ENCODE measurements at regions not wholly inside any gene's neighbourhood (a gene's known extent, or its start where the extent isn't known, plus 50 kb on each side); places are given as distances from the start of the nearest gene placed in this dataset.
"Not testable (repeated sequence)": the region's sequence is repeated elsewhere in the genome, so short reads cannot be mapped to it uniquely, and the experiment has no call there.

GRCh38 chr7:131687296-131687695 lies 130.9 kb upstream of the PODXL start:
- H3K4me1 ChIP-seq (ENCODE audit: control insufficient read depth in 5 of 5, insufficient read depth in 5 of 5, low read length in 5 of 5), result peaks cover 0 to 12% (median 7%) of the 10 kb centered on the region in 5 donors
- peaks cover 22 to 41% (median 23%) of the 10 kb centered on the region in 5 donors for H3K27me3 ChIP-seq (ENCODE audit: control insufficient read depth in 5 of 5, insufficient read depth in 4 of 5, low read length in 5 of 5)
- H3K9me3 ChIP-seq (ENCODE audit: control insufficient read depth in 5 of 5, low read length in 5 of 5), result no peaks in the 10 kb centered on the region
- no peaks in the 10 kb centered on the region for H3K36me3 ChIP-seq (ENCODE audit: control insufficient read depth in 5 of 5, insufficient read depth in 5 of 5, low read length in 5 of 5)
- no peak overlapping the region for H3K9ac ChIP-seq (ENCODE audit: low read length in 5 of 5)
- H3K27ac ChIP-seq (ENCODE audit: low read depth, low read length), result no peak overlapping the region
- no peak overlapping the region for H3K4me3 ChIP-seq (ENCODE audit: low read depth in 1 of 5, low read length in 5 of 5)

GRCh38 chr7:131686833-131687232 lies 130.4 kb upstream of the PODXL start:
- no peaks in the 10 kb centered on the region for H3K9me3 ChIP-seq (ENCODE audit: control insufficient read depth in 5 of 5, low read length in 5 of 5)
- no peaks in the 10 kb centered on the region for H3K36me3 ChIP-seq (ENCODE audit: control insufficient read depth in 5 of 5, insufficient read depth in 5 of 5, low read length in 5 of 5)
- no peak overlapping the region for H3K4me3 ChIP-seq (ENCODE audit: low read depth in 1 of 5, low read length in 5 of 5)
- peaks cover 17 to 36% (median 22%) of the 10 kb centered on the region in 5 donors for H3K27me3 ChIP-seq (ENCODE audit: control insufficient read depth in 5 of 5, insufficient read depth in 4 of 5, low read length in 5 of 5)
- H3K4me1 ChIP-seq (ENCODE audit: control insufficient read depth in 5 of 5, insufficient read depth in 5 of 5, low read length in 5 of 5), result peaks cover 0 to 7% (median 3%) of the 10 kb centered on the region in 5 donors
- H3K27ac ChIP-seq (ENCODE audit: low read depth, low read length), result no peak overlapping the region
- H3K9ac ChIP-seq (ENCODE audit: low read length in 5 of 5), result no peak overlapping the region

GRCh38 chr7:131683536-131684125 lies 127.2 kb upstream of the PODXL start:
- H3K36me3 ChIP-seq (ENCODE audit: control insufficient read depth in 5 of 5, insufficient read depth in 5 of 5, low read length in 5 of 5), result no peaks in the 10 kb centered on the region
- no peak overlapping the region for H3K4me3 ChIP-seq (ENCODE audit: low read depth in 1 of 5, low read length in 5 of 5)
- H3K4me1 ChIP-seq (ENCODE audit: control insufficient read depth in 5 of 5, insufficient read depth in 5 of 5, low read length in 5 of 5), result no peaks in the 10 kb centered on the region
- H3K27me3 ChIP-seq (ENCODE audit: control insufficient read depth in 5 of 5, insufficient read depth in 4 of 5, low read length in 5 of 5), result peaks cover 9 to 20% (median 15%) of the 10 kb centered on the region in 5 donors
- no peaks in the 10 kb centered on the region for H3K9me3 ChIP-seq (ENCODE audit: control insufficient read depth in 5 of 5, low read length in 5 of 5)
- no peak overlapping the region for H3K9ac ChIP-seq (ENCODE audit: low read length in 5 of 5)
- H3K27ac ChIP-seq (ENCODE audit: low read depth, low read length), result no peak overlapping the region

GRCh38 chr7:131681961-131682360 lies 125.5 kb upstream of the PODXL start:
- peaks cover 9 to 23% (median 9%) of the 10 kb centered on the region in 5 donors for H3K27me3 ChIP-seq (ENCODE audit: control insufficient read depth in 5 of 5, insufficient read depth in 4 of 5, low read length in 5 of 5)
- no peak overlapping the region for H3K27ac ChIP-seq (ENCODE audit: low read depth, low read length)
- H3K36me3 ChIP-seq (ENCODE audit: control insufficient read depth in 5 of 5, insufficient read depth in 5 of 5, low read length in 5 of 5), result no peaks in the 10 kb centered on the region
- H3K4me3 ChIP-seq (ENCODE audit: low read depth in 1 of 5, low read length in 5 of 5), result no peak overlapping the region
- no peaks in the 10 kb centered on the region for H3K9me3 ChIP-seq (ENCODE audit: control insufficient read depth in 5 of 5, low read length in 5 of 5)
- no peaks in the 10 kb centered on the region for H3K4me1 ChIP-seq (ENCODE audit: control insufficient read depth in 5 of 5, insufficient read depth in 5 of 5, low read length in 5 of 5)
- H3K9ac ChIP-seq (ENCODE audit: low read length in 5 of 5), result no peak overlapping the region

GRCh38 chr7:131679071-131679470 lies 122.6 kb upstream of the PODXL start:
- not testable (repeated sequence) for H3K4me1 ChIP-seq (ENCODE audit: control insufficient read depth in 5 of 5, insufficient read depth in 5 of 5, low read length in 5 of 5); H3K27ac ChIP-seq (ENCODE audit: low read depth, low read length); H3K9ac ChIP-seq (ENCODE audit: low read length in 5 of 5); H3K9me3 ChIP-seq (ENCODE audit: control insufficient read depth in 5 of 5, low read length in 5 of 5); H3K4me3 ChIP-seq (ENCODE audit: low read depth in 1 of 5, low read length in 5 of 5); H3K36me3 ChIP-seq (ENCODE audit: control insufficient read depth in 5 of 5, insufficient read depth in 5 of 5, low read length in 5 of 5)
- H3K27me3 ChIP-seq (ENCODE audit: control insufficient read depth in 5 of 5, insufficient read depth in 4 of 5, low read length in 5 of 5), result peaks cover 5 to 14% (median 9%) of the 10 kb centered on the region in 5 donors

- H3K27ac ChIP-seq (ENCODE audit: low read depth, low read length); H3K4me3 ChIP-seq (ENCODE audit: low read depth in 1 of 5, low read length in 5 of 5); H3K9ac ChIP-seq (ENCODE audit: low read length in 5 of 5); H3K36me3 ChIP-seq (ENCODE audit: control insufficient read depth in 5 of 5, insufficient read depth in 5 of 5, low read length in 5 of 5); H3K4me1 ChIP-seq (ENCODE audit: control insufficient read depth in 5 of 5, insufficient read depth in 5 of 5, low read length in 5 of 5); H3K27me3 ChIP-seq (ENCODE audit: control insufficient read depth in 5 of 5, insufficient read depth in 4 of 5, low read length in 5 of 5); H3K9me3 ChIP-seq (ENCODE audit: control insufficient read depth in 5 of 5, low read length in 5 of 5): not testable (repeated sequence)
These were observed 120.4 kb upstream of the PODXL start for GRCh38 chr7:131676850-131677249.

- no peaks in the 10 kb centered on the region for H3K36me3 ChIP-seq (ENCODE audit: control insufficient read depth in 5 of 5, insufficient read depth in 5 of 5, low read length in 5 of 5)
- H3K27me3 ChIP-seq (ENCODE audit: control insufficient read depth in 5 of 5, insufficient read depth in 4 of 5, low read length in 5 of 5), result peaks cover 0 to 9% (median 0%) of the 10 kb centered on the region in 5 donors
- no peaks in the 10 kb centered on the region for H3K9me3 ChIP-seq (ENCODE audit: control insufficient read depth in 5 of 5, low read length in 5 of 5)
- no peaks in the 10 kb centered on the region for H3K4me1 ChIP-seq (ENCODE audit: control insufficient read depth in 5 of 5, insufficient read depth in 5 of 5, low read length in 5 of 5)
- H3K9ac ChIP-seq (ENCODE audit: low read length in 5 of 5), result no peak overlapping the region
- H3K27ac ChIP-seq (ENCODE audit: low read depth, low read length), result no peak overlapping the region
- H3K4me3 ChIP-seq (ENCODE audit: low read depth in 1 of 5, low read length in 5 of 5), result no peak overlapping the region
These were observed 117.7 kb upstream of the PODXL start for GRCh38 chr7:131674131-131674530.

GRCh38 chr7:131673576-131673975 lies 117.1 kb upstream of the PODXL start:
- Histone ChIP-seq H3K9ac (ENCODE audit: low read length in 5 of 5) (no peak overlapping the region), H3K9me3 (ENCODE audit: control insufficient read depth in 5 of 5, low read length in 5 of 5) (no peaks in the 10 kb centered on the region), H3K36me3 (ENCODE audit: control insufficient read depth in 5 of 5, insufficient read depth in 5 of 5, low read length in 5 of 5) (no peaks in the 10 kb centered on the region), H3K4me3 (ENCODE audit: low read depth in 1 of 5, low read length in 5 of 5) (no peak overlapping the region), H3K4me1 (ENCODE audit: control insufficient read depth in 5 of 5, insufficient read depth in 5 of 5, low read length in 5 of 5) (no peaks in the 10 kb centered on the region), H3K27me3 (ENCODE audit: control insufficient read depth in 5 of 5, insufficient read depth in 4 of 5, low read length in 5 of 5) (peaks cover 0 to 9% (median 0%) of the 10 kb centered on the region in 5 donors), H3K27ac (ENCODE audit: low read depth, low read length) (no peak overlapping the region)

- H3K9me3 ChIP-seq (ENCODE audit: control insufficient read depth in 5 of 5, low read length in 5 of 5), result peaks cover 0 to 4% (median 2%) of the 10 kb centered on the region in 5 donors
- H3K9ac ChIP-seq (ENCODE audit: low read length in 5 of 5), result no peak overlapping the region
These were observed 114.0 kb upstream of the PODXL start for GRCh38 chr7:131670406-131670805.

GRCh38 chr7:131667699-131668098 lies 111.3 kb upstream of the PODXL start:
- Histone ChIP-seq H3K36me3 (ENCODE audit: control insufficient read depth in 5 of 5, insufficient read depth in 5 of 5, low read length in 5 of 5) (no peaks in the 10 kb centered on the region), H3K27me3 (ENCODE audit: control insufficient read depth in 5 of 5, insufficient read depth in 4 of 5, low read length in 5 of 5) (peaks cover 0 to 4% (median 0%) of the 10 kb centered on the region in 5 donors), H3K9me3 (ENCODE audit: control insufficient read depth in 5 of 5, low read length in 5 of 5) (peaks cover 0 to 4% (median 2%) of the 10 kb centered on the region in 5 donors)

More at GRCh38 chr7:131670406-131670805, 114.0 kb upstream of the PODXL start:
- Histone ChIP-seq H3K27ac (ENCODE audit: low read depth, low read length) (no peak overlapping the region), H3K27me3 (ENCODE audit: control insufficient read depth in 5 of 5, insufficient read depth in 4 of 5, low read length in 5 of 5) (peaks cover 0 to 4% (median 2%) of the 10 kb centered on the region in 5 donors), H3K4me3 (ENCODE audit: low read depth in 1 of 5, low read length in 5 of 5) (no peak overlapping the region), H3K36me3 (ENCODE audit: control insufficient read depth in 5 of 5, insufficient read depth in 5 of 5, low read length in 5 of 5) (no peaks in the 10 kb centered on the region), H3K4me1 (ENCODE audit: control insufficient read depth in 5 of 5, insufficient read depth in 5 of 5, low read length in 5 of 5) (no peaks in the 10 kb centered on the region)

More at GRCh38 chr7:131667699-131668098, 111.3 kb upstream of the PODXL start:
- Histone ChIP-seq H3K27ac (ENCODE audit: low read depth, low read length) (no peak overlapping the region), H3K9ac (ENCODE audit: low read length in 5 of 5) (no peak overlapping the region), H3K4me3 (ENCODE audit: low read depth in 1 of 5, low read length in 5 of 5) (no peak overlapping the region), H3K4me1 (ENCODE audit: control insufficient read depth in 5 of 5, insufficient read depth in 5 of 5, low read length in 5 of 5) (no peaks in the 10 kb centered on the region)

Data from subcutaneous abdominal adipose tissue (tissue), 5 donors.